HAP-1 (cell line): ENCODE measurements at regions not wholly inside any gene's neighbourhood (a gene's known extent, or its start where the extent isn't known, plus 50 kb on each side); places are given as distances from the start of the nearest gene placed in this dataset.
A peak's percentile ranks its signal among the peaks of the same experiment; 100 is the strongest.

Experiments used
- DNase-seq, 2 experiments: peaks; one replicate each; pipeline ENCODE4 v3.0.0-alpha.2; 2016 to 2020; ENCODE audit warnings: low spot score in 2 of 2
- H3K27me3 ChIP-seq: fragments of 250-450 bp; sonication (Bioruptor Pico); 2 replicates; pipeline ENCODE4 v1.5.1; 2020; ENCODE audit warnings: low read depth, mild to moderate bottlenecking, moderate library complexity
- H3K36me3 ChIP-seq: fragments of 250-450 bp; sonication (Bioruptor Pico); replicated peaks from 2 replicates; pipeline ENCODE4 v1.5.1; 2020; ENCODE audit warnings: mild to moderate bottlenecking
- H3K4me1 ChIP-seq: fragments of 250-450 bp; sonication (Bioruptor Pico); 2 replicates; pipeline ENCODE4 v1.5.1; 2020; ENCODE audit warnings: mild to moderate bottlenecking
- H3K4me3 ChIP-seq: fragments of 250-450 bp; sonication (Bioruptor Pico); 2 replicates; pipeline ENCODE4 v1.5.1; 2020; ENCODE audit warnings: mild to moderate bottlenecking, moderate library complexity
- H3K9me3 ChIP-seq: fragments of 250-450 bp; sonication (Bioruptor Pico); 2 replicates; pipeline ENCODE4 v1.5.1; 2020; ENCODE audit warnings: mild to moderate bottlenecking, moderate library complexity
- in situ Hi-C: fragments of 300-500 bp; cut with MboI; formaldehyde crosslinking; loops from 3 replicates; pipeline ENCODE4 v1.14.3; 2020; ENCODE audit warnings: low sequenced_read_pairs, inconsistent platforms, mixed read lengths

DNA sequence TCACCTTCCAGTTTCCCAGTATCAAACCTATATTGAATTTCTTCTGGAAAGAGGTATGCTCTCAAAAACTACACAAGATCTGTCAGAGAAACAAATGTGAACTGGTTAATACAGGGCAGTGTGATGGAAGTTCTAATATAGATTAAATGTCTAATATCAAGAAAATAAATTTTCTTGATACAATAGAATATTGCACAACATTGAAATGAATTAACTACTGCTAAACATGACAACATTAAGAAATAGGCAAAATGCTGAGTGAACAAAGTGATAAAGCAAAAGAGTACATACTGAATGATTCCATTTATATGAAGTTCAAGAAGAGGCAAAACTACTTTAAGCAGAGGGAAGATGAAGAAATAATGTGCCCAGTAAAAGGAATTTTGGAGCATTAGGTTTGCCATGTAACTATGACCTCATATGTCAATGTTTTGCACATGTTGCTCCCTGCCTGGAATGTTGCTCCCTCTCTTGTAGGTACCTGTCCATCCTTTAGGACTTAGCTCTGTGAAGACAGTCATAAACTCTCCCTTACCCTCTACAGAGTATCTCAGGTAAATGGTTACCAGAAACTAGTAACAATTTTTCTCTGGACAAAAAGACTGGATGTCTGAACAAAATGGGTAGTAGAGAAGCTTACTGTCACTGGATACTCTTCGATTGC lies 339.0 kb downstream of the RAD51AP2 start:
- Histone ChIP-seq H3K27me3 (no peaks in the 10 kb centered on the region), H3K4me3 (no peak overlapping the region), H3K4me1 (no peaks in the 10 kb centered on the region), H3K9me3 (no peaks in the 10 kb centered on the region), H3K36me3 (no peaks in the 10 kb centered on the region)
- in situ Hi-C loops: no loop called here
- no peak for DNase-seq

DNA sequence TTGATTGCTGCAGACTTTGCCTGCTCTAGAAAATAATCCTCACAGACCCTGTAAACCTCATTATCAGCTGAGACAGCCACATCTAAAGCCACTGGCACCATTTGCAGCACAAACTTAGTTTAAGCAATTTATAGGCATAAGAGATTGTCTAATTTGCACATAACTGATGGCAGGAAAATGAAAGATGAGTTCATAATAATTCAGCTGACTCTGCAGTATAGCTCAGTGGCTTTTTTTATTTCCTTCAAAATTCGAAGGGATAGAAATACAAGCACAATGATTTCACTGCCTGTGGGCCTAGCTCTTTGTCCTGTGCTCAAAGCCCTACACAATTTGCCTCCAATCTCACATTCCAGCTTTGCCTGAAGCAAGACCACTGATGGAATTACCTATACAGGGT lies 341.2 kb downstream of the RAD51AP2 start:
- H3K4me3 ChIP-seq: no peak overlapping the region
- no peaks in the 10 kb centered on the region for H3K4me1 ChIP-seq
- DNase-seq: no peak
- H3K36me3 ChIP-seq: no peaks in the 10 kb centered on the region
- no peaks in the 10 kb centered on the region for H3K27me3 ChIP-seq
- in situ Hi-C loops: no loop called here
- H3K9me3 ChIP-seq: no peaks in the 10 kb centered on the region

DNA sequence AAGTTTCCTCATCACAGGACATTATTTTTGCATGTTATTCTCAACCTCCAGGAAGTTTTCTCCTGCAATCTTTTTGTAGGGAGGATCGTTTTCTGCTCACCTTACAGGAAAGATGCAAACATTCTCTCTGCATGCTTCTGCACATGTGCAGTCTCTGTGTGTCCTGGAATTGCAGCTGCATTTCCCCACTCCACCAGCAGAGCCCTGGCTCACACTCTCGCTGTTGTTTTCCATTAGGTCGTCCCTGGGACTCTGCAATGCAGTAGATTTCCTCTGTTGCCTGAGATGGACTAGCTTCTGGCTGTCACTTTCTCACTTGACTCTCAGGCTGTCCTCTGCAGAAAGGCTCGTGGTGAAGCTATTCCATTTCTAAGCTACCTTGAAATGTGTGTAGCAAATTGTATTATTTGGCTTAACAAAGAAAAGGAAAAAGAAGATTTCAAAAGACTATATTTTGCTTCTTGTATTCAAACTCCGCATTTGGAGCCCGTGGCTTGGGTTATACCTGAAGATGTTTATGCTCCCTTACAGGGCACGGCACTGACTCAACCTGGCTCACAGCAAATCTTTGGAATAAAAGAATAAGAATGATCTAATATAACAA lies 346.7 kb downstream of the RAD51AP2 start:
- in situ Hi-C loops: no loop called here
- no peaks in the 10 kb centered on the region for H3K27me3 ChIP-seq
- no peaks in the 10 kb centered on the region for H3K9me3 ChIP-seq
- no peaks in the 10 kb centered on the region for H3K36me3 ChIP-seq
- DNase-seq: peak in 1 of 2 experiments; percentile 54
- no peak overlapping the region for H3K4me3 ChIP-seq
- H3K4me1 ChIP-seq: no peaks in the 10 kb centered on the region

DNA sequence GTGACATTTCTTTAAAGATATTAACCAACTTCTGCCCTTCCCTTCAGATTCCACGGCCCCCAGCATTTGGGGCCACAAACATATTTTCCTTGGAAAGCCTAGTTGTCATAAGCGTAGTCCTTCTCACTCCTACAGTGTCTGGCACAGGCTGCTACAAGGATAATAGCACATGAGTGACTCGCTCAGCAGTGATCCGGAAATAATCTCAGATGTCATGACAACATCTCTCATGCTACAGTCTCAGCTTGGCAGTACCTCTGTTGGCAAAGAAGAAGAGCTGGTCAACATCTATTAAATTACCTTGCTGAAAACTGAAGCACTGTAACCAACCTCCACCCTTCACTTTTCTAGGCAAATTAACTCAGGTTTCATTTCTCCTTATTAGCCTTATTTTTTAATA lies 351.7 kb downstream of the RAD51AP2 start:
- no peak for DNase-seq
- H3K9me3 ChIP-seq: no peaks in the 10 kb centered on the region
- in situ Hi-C loops: no loop called here

DNA sequence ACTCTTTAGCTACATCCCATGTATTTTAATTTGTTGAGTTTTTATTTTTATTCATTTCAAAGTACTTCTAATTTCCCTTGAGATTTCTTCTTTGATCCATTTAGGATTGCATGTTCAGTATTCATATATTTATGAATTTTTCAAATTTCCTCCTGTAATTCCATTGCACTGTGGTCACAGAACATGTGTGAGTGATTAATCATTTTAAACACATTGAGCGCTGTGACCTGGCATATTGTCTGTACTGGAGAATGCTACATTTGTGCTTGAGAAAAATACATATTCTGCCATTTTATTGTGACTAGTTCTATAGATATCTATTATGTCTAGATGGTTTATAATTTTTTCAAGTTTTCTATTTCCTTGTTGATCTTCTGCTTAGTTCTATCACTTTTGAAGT lies 353.7 kb downstream of the RAD51AP2 start:
- Histone ChIP-seq H3K4me3 (no peak overlapping the region), H3K36me3 (no peaks in the 10 kb centered on the region), H3K27me3 (no peaks in the 10 kb centered on the region), H3K9me3 (no peaks in the 10 kb centered on the region), H3K4me1 (no peaks in the 10 kb centered on the region)
- DNase-seq: no peak
- in situ Hi-C loops: no loop called here

More for the DNA sequence above, 351.7 kb downstream of the RAD51AP2 start:
- H3K4me1 ChIP-seq: no peaks in the 10 kb centered on the region
- no peaks in the 10 kb centered on the region for H3K27me3 ChIP-seq
- no peaks in the 10 kb centered on the region for H3K36me3 ChIP-seq
- no peak overlapping the region for H3K4me3 ChIP-seq

DNA sequence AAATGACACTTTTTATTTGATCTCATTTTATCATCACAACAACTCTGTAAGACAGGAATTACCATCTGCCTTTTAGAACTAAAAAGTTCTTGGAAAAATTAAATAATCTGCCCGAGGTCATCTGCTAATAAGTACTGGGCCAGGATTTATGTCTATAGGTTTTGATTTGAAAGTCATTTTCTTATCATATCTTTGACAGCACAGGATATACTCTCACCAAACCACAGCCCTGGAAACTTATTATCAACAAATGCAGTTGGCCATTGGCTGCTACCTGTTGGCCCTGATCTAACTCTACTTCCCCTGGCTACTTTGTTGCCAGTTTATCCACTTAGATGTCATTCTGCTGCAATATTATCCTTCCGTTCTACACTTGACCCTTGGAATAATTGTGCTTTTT lies 354.6 kb downstream of the RAD51AP2 start:
- no peaks in the 10 kb centered on the region for H3K4me1 ChIP-seq
- in situ Hi-C loops: no loop called here
- H3K36me3 ChIP-seq: no peaks in the 10 kb centered on the region
- no peak overlapping the region for H3K4me3 ChIP-seq
- no peaks in the 10 kb centered on the region for H3K9me3 ChIP-seq
- no peaks in the 10 kb centered on the region for H3K27me3 ChIP-seq
- DNase-seq: no peak

DNA sequence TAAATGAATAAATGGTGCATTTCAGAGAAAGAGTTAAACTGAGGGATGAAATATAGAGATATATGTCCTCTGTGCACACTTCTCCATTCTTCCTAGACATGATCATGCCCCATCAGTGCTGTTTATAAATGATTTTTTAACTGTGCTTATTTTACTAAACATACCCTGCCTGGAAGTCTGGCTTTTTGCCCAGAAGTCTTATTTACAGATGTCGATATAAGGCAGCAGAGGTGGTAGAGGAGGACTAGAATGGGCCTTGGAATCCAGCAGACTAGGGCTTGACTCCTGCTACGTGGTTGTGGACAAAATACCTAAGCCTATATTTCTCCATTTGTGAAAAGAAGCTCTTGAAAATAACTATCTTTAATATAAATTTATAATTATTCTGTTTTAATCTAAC lies 355.5 kb downstream of the RAD51AP2 start:
- Histone ChIP-seq H3K36me3 (no peaks in the 10 kb centered on the region), H3K4me3 (no peak overlapping the region), H3K27me3 (no peaks in the 10 kb centered on the region), H3K9me3 (no peaks in the 10 kb centered on the region), H3K4me1 (no peaks in the 10 kb centered on the region)
- DNase-seq: no peak
- in situ Hi-C loops: no loop called here

DNA sequence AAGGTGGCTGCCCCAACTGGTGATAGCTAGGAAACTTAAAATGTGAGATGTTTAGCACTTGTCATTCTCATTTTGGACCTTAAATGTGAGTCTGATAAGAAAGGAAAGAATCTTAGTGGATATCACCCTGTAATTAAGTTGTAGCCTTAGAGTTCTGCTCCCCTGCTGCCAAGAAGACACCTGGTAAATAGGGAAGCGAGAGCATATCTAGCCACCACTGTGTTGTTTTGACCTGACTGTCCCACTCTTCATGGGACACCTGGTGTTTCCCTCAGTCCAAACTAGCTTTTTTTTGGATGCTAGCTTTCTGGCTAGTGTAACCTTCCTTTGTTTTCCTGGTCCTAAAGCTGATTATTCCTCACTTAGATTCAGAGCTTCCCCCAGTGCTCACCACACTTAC lies 357.6 kb downstream of the RAD51AP2 start:
- H3K4me1 ChIP-seq: no peaks in the 10 kb centered on the region
- no peaks in the 10 kb centered on the region for H3K9me3 ChIP-seq
- in situ Hi-C loops: no loop called here
- no peak overlapping the region for H3K4me3 ChIP-seq
- no peaks in the 10 kb centered on the region for H3K27me3 ChIP-seq
- H3K36me3 ChIP-seq: no peaks in the 10 kb centered on the region
- DNase-seq: no peak

DNA sequence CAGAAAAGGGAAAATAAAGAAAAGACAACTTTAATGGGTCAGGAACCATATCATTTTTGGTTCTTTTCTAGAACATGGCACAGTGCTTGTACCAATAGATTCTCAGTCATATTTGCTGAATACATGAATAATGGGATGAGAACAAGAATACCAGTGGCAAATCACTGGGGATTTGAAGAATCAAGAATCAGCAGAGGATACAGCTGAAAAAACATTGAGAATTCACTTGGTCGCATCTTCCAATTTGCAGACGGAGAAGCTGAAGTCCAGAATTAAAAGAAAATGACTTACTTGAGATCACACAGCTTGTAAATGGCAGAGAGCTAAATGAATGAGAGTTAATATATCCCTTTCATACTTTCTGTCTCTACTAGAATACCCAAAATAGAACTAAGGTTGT lies 362.2 kb downstream of the RAD51AP2 start:
- Histone ChIP-seq H3K4me3 (no peak overlapping the region), H3K4me1 (no peaks in the 10 kb centered on the region), H3K9me3 (no peaks in the 10 kb centered on the region), H3K36me3 (no peaks in the 10 kb centered on the region), H3K27me3 (no peaks in the 10 kb centered on the region)
- DNase-seq: no peak
- in situ Hi-C loops: no loop called here

DNA sequence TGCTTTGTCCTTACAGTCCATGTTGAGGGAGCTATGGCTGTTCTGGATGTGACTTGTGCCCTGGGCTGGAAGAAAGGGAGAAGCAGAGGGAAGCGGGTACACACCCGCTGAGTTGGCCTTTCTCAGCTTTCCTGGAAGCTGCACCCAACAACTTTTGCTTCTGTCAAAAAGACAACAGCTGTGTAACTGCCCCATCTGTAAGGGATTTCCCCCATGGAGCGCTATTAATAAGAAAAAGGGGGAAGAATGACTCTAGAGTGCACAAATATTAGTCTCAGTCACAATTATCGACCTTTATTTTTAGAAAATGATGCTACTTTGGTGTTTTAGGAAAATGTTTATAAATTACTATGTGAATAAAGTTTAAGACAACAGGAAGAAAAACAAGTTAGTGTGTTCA lies 368.3 kb downstream of the RAD51AP2 start:
- Histone ChIP-seq H3K4me3 (no peak overlapping the region), H3K36me3 (no peaks in the 10 kb centered on the region), H3K27me3 (no peaks in the 10 kb centered on the region), H3K9me3 (no peaks in the 10 kb centered on the region), H3K4me1 (no peaks in the 10 kb centered on the region)
- in situ Hi-C loops: no loop called here
- DNase-seq: no peak

DNA sequence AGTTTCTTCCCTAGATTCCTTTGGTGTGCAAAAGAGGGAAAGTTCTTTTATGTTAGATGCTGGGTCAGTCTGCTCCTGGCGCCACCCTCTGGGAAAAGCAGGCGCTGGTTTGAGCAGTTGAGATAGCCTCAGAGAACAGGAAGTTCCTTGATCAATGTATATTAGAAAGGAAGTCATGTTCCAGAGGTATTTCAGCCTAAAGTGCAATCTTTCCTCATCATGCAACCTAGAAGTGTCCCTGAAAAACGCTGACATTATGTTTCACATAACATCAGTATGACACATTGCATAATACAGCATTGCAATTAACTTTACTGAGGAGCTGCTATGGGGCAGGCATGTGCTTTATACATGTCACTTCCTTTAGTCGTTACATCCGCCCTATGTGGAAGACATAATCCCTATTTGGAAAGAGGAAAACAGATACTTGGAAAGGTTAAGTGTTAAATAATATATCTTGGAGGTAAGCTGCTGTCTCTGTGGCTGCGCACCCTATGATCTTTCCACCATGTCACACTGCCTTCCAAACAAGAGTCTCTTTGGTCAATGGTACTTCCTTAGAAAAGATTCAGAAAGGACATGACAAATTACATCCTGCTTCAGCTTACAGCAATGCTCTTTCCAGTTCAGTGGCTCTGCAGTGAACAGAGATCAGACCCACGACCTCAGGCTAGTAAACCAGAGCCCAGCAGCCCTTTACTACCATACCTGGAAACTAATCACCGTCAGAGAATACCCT lies 369.7 kb downstream of the RAD51AP2 start:
- Histone ChIP-seq H3K36me3 (no peaks in the 10 kb centered on the region), H3K4me1 (no peaks in the 10 kb centered on the region), H3K27me3 (no peaks in the 10 kb centered on the region), H3K4me3 (no peak overlapping the region), H3K9me3 (no peaks in the 10 kb centered on the region)
- DNase-seq: peak; percentile 20 to 61
- in situ Hi-C loops: no loop called here

DNA sequence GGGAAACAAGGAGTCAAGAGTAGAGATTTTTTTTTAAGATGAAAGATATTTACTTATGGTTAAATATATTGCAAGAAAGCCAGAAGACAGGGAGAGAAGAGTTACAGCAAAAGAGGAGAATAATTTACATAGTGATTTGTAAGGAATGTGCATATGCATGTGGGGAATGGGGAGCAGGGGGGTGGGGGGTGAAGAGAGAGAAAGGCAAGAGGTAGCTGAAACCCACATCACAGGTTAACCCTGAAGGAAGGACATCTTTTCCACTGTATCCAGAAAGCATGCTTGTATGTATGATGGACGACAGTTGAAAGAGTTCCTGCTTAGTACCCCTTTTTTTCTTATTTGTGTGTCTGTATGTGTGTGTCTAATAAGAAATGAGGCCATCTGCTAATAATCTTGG lies 371.9 kb downstream of the RAD51AP2 start:
- Histone ChIP-seq H3K9me3 (no peaks in the 10 kb centered on the region), H3K4me1 (no peaks in the 10 kb centered on the region), H3K4me3 (no peak overlapping the region), H3K27me3 (no peaks in the 10 kb centered on the region), H3K36me3 (no peaks in the 10 kb centered on the region)
- in situ Hi-C loops: no loop called here
- no peak for DNase-seq

DNA sequence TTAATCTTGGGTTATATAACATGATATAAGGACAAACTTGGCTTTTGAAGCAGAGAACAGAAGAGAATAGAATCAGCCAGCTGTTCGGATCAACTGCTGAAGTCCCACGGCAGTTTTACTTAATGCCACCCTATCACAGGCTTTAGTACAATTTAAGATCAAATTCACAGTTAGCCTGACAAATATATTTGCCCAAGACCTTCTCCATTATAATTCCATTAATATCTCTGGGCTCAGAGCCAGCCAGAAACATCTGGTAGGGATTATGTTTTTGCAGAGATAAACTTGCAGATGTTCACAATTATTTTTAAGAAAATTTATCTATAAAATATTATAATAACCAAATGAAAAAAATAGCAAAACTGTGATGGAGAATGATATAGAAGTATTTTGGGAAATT lies 381.4 kb downstream of the RAD51AP2 start:
- H3K27me3 ChIP-seq: no peaks in the 10 kb centered on the region
- no peak overlapping the region for H3K4me3 ChIP-seq
- H3K9me3 ChIP-seq: no peaks in the 10 kb centered on the region
- no peaks in the 10 kb centered on the region for H3K36me3 ChIP-seq
- H3K4me1 ChIP-seq: no peaks in the 10 kb centered on the region
- in situ Hi-C loops: no loop called here
- no peak for DNase-seq

DNA sequence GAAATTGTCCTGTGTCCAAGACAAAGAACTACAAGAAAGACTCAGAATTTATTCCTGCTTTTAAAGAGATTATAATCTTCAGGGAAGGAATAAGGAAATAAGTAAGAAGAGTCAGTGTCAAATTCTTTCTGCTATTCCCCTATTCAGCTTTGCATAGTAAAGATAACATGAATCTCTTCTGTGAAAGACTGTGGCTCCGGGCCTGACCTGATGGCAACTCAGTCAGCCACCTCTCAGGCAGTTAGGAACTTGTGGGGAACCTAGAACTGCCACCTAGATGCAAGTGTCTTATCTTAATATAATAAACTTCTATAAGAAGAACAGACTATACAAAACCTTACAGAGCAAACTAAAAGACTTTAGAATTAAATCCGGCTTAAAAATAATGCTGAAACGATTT lies 382.0 kb downstream of the RAD51AP2 start:
- no peak for DNase-seq
- Histone ChIP-seq H3K4me1 (no peaks in the 10 kb centered on the region), H3K27me3 (no peaks in the 10 kb centered on the region), H3K4me3 (no peak overlapping the region), H3K9me3 (no peaks in the 10 kb centered on the region), H3K36me3 (no peaks in the 10 kb centered on the region)
- in situ Hi-C loops: no loop called here
